ENCODE measurements at regions not wholly inside any gene's neighbourhood (a gene's known extent, or its start where the extent isn't known, plus 50 kb on each side); places are given as distances from the start of the nearest gene placed in this dataset.

- TF ChIP-seq YY1 (IDR thresholded peaks at IDR 0.05; ENCODE audit: insufficient read depth, insufficient read length) (no peak), SUZ12 (IDR thresholded peaks at IDR 0.05; ENCODE audit: extremely low read depth, insufficient read depth, insufficient read length) (no peak)
These were observed 112.9 kb downstream of the SH3TC2 start for GRCh38 chr5:148949841-148950470.

Data from NT2/D1 (cell line).